ENCODE measurements at regions not wholly inside any gene's neighbourhood (a gene's known extent, or its start where the extent isn't known, plus 50 kb on each side); places are given as distances from the start of the nearest gene placed in this dataset.

- Histone ChIP-seq H3K4me1 (ENCODE audit: insufficient read depth, low read length, severe bottlenecking) (no peaks in the 10 kb centered on the region), H3K79me2 (ENCODE audit: insufficient read depth, low read length) (no peaks in the 10 kb centered on the region), H2AFZ (ENCODE audit: low read length) (no peak overlapping the region), H3K9me3 (ENCODE audit: low read length) (no peaks in the 10 kb centered on the region), H3K9ac (ENCODE audit: low read length) (no peak overlapping the region), H3K27me3 (ENCODE audit: insufficient read depth, low read length) (no peaks in the 10 kb centered on the region), H4K20me1 (ENCODE audit: insufficient read depth, low read length) (no peaks in the 10 kb centered on the region), H3F3A (ENCODE audit: insufficient read depth, low read length) (no peaks in the 10 kb centered on the region; the same call in 1 of the 2 replicates), H3K9me2 (ENCODE audit: low read depth, low read length) (no peaks in the 10 kb centered on the region), H3K36me3 (ENCODE audit: insufficient read depth, low read length) (no peaks in the 10 kb centered on the region), H3K4me2 (ENCODE audit: low read length) (no peak overlapping the region), H3K27ac (ENCODE audit: low read depth, low read length, poor library complexity, severe bottlenecking) (no peak overlapping the region), H3K4me3 (ENCODE audit: low read depth, low read length, poor library complexity, severe bottlenecking) (no peak overlapping the region)
- TF ChIP-seq CTCF (IDR thresholded peaks at IDR 0.05; ENCODE audit: low read length), result no peak
- no peak for TF ChIP-seq EZH2 (IDR thresholded peaks at IDR 0.05; ENCODE audit: borderline replicate concordance, low read length)
Measured at GRCh38 chr2:156673981-156674380, 237.8 kb downstream of the GPD2 start.

- H2AFZ ChIP-seq (ENCODE audit: low read length), result no peak overlapping the region
- no peaks in the 10 kb centered on the region for H3K36me3 ChIP-seq (ENCODE audit: insufficient read depth, low read length)
- H3K27ac ChIP-seq (ENCODE audit: low read depth, low read length, poor library complexity, severe bottlenecking), result no peak overlapping the region
- H3K27me3 ChIP-seq (ENCODE audit: insufficient read depth, low read length), result no peaks in the 10 kb centered on the region
- TF ChIP-seq CTCF (IDR thresholded peaks at IDR 0.05; ENCODE audit: low read length) (no peak), EZH2 (IDR thresholded peaks at IDR 0.05; ENCODE audit: borderline replicate concordance, low read length) (no peak)
- no peaks in the 10 kb centered on the region for H3K9me2 ChIP-seq (ENCODE audit: low read depth, low read length)
- no peaks in the 10 kb centered on the region; the same call in 1 of the 2 replicates for H3F3A ChIP-seq (ENCODE audit: insufficient read depth, low read length)
- no peak overlapping the region for H3K4me3 ChIP-seq (ENCODE audit: low read depth, low read length, poor library complexity, severe bottlenecking)
- H3K9me3 ChIP-seq (ENCODE audit: low read length), result no peaks in the 10 kb centered on the region
- no peak overlapping the region for H3K9ac ChIP-seq (ENCODE audit: low read length)
- H3K4me1 ChIP-seq (ENCODE audit: insufficient read depth, low read length, severe bottlenecking), result no peaks in the 10 kb centered on the region
- H3K4me2 ChIP-seq (ENCODE audit: low read length), result no peak overlapping the region
- no peaks in the 10 kb centered on the region for H3K79me2 ChIP-seq (ENCODE audit: insufficient read depth, low read length)
- no peaks in the 10 kb centered on the region for H4K20me1 ChIP-seq (ENCODE audit: insufficient read depth, low read length)
Measured at GRCh38 chr2:156675896-156676295, 239.7 kb downstream of the GPD2 start.

GRCh38 chr2:156679820-156680219 lies 243.6 kb downstream of the GPD2 start:
- Histone ChIP-seq H3K9ac (ENCODE audit: low read length) (no peak overlapping the region), H3F3A (ENCODE audit: insufficient read depth, low read length) (no peaks in the 10 kb centered on the region), H3K27ac (ENCODE audit: low read depth, low read length, poor library complexity, severe bottlenecking) (no peak overlapping the region)

More at GRCh38 chr2:156679820-156680219, 243.6 kb downstream of the GPD2 start:
- Histone ChIP-seq H4K20me1 (ENCODE audit: insufficient read depth, low read length) (no peaks in the 10 kb centered on the region), H3K9me2 (ENCODE audit: low read depth, low read length) (no peaks in the 10 kb centered on the region), H3K79me2 (ENCODE audit: insufficient read depth, low read length) (no peaks in the 10 kb centered on the region), H3K36me3 (ENCODE audit: insufficient read depth, low read length) (no peaks in the 10 kb centered on the region), H3K4me2 (ENCODE audit: low read length) (no peak overlapping the region), H2AFZ (ENCODE audit: low read length) (no peak overlapping the region), H3K9me3 (ENCODE audit: low read length) (no peaks in the 10 kb centered on the region), H3K27me3 (ENCODE audit: insufficient read depth, low read length) (no peaks in the 10 kb centered on the region), H3K4me3 (ENCODE audit: low read depth, low read length, poor library complexity, severe bottlenecking) (no peak overlapping the region), H3K4me1 (ENCODE audit: insufficient read depth, low read length, severe bottlenecking) (no peaks in the 10 kb centered on the region)
- TF ChIP-seq CTCF (IDR thresholded peaks at IDR 0.05; ENCODE audit: low read length), result no peak
- no peak for TF ChIP-seq EZH2 (IDR thresholded peaks at IDR 0.05; ENCODE audit: borderline replicate concordance, low read length)

Measured in OCI-LY1 (cell line).